A673 (cell line): ENCODE measurements at regions not wholly inside any gene's neighbourhood (a gene's known extent, or its start where the extent isn't known, plus 50 kb on each side); places are given as distances from the start of the nearest gene placed in this dataset.
"Not testable (repeated sequence)": the region's sequence is repeated elsewhere in the genome, so short reads cannot be mapped to it uniquely, and the experiment has no call there.

ENCODE experiments used
- BruUV-seq: library from RNA; stranded (reverse); fragments of 400-500 nt; replicated peaks from 2 replicates; lab custom pipeline; 2021; lab: Mats Ljungman, UMichigan
- CTCF ChIA-PET: fragments of 300-600 bp; sonication (Branson Sonifier 250); formaldehyde crosslinking; loops from one replicate; lab custom pipeline; 2022; ENCODE audit warnings: antibody characterized with exemption; lab: Charles Lee
- POLR2A ChIA-PET: fragments of 300-600 bp; sonication (Branson Sonifier 250); formaldehyde crosslinking; loops from one replicate; lab custom pipeline; 2022; ENCODE audit warnings: antibody characterized with exemption; ENCODE audit not compliant: low non-redundant PET; lab: Charles Lee
- DNase-seq: peaks from one replicate; pipeline ENCODE4 v3.0.0-alpha.2; 2015; ENCODE audit warnings: low spot score
- H3K27ac ChIP-seq: fragments of 200-600 bp; sonication (generic); 2 replicates; pipeline ENCODE4 v1.5.1; 2016; ENCODE audit warnings: mixed run types, low read depth, mild to moderate bottlenecking, mixed read lengths, antibody characterized with exemption, low read length; ENCODE audit not compliant: poor library complexity, severe bottlenecking
- H3K27me3 ChIP-seq: fragments of 200-600 bp; sonication (generic); replicated peaks from 2 replicates; pipeline ENCODE4 v1.6.1; 2017; ENCODE audit warnings: mixed run types, low read depth, mild to moderate bottlenecking, mixed read lengths, antibody characterized with exemption, low read length; ENCODE audit not compliant: insufficient read depth, poor library complexity
- H3K36me3 ChIP-seq: fragments of 200-600 bp; sonication (generic); 2 replicates; pipeline ENCODE4 v1.6.1; 2016; ENCODE audit warnings: mixed run types, mild to moderate bottlenecking, mixed read lengths, antibody characterized with exemption, low read length; ENCODE audit not compliant: insufficient read depth, poor library complexity, severe bottlenecking
- H3K4me1 ChIP-seq: fragments of 200-600 bp; sonication (generic); 2 replicates; pipeline ENCODE4 v1.6.1; 2017; ENCODE audit warnings: mixed run types, mild to moderate bottlenecking, mixed read lengths, antibody characterized with exemption, low read length; ENCODE audit not compliant: insufficient read depth, poor library complexity, severe bottlenecking
- H3K4me3 ChIP-seq: fragments of 200-600 bp; sonication (generic); 2 replicates; pipeline ENCODE4 v1.5.1; 2016; ENCODE audit warnings: low read depth, mixed run types, mild to moderate bottlenecking, mixed read lengths, low read length; ENCODE audit not compliant: poor library complexity, severe bottlenecking
- H3K9me3 ChIP-seq: fragments of 200-600 bp; sonication (generic); 2 replicates; pipeline ENCODE4 v1.6.1; 2016; ENCODE audit warnings: mixed run types, low read depth, mild to moderate bottlenecking, mixed read lengths, antibody characterized with exemption, low read length; ENCODE audit not compliant: poor library complexity, severe bottlenecking
- CTCF ChIP-seq: fragments of 300-800, 200-600 bp; sonication (generic); conservative IDR thresholded peaks from 2 replicates; pipeline ENCODE4 v1.5.1; 2017; ENCODE audit warnings: low read depth, mild to moderate bottlenecking, antibody characterized with exemption, low read length, moderate library complexity, mixed read lengths
- EZH2 ChIP-seq: fragments of 200-600 bp; sonication (generic); IDR thresholded peaks from 2 replicates; pipeline ENCODE4 v1.6.1; 2017; ENCODE audit warnings: borderline replicate concordance, low read depth, mild to moderate bottlenecking, mixed read lengths, antibody characterized with exemption, low read length; ENCODE audit not compliant: poor library complexity, severe bottlenecking
- intact Hi-C: fragments of 100-400 bp; cut with micrococcal nuclease; formaldehyde crosslinking; loops from one replicate; pipeline ENCODE4 v1.10.0; 2022; ENCODE audit not compliant: unreplicated experiment

GRCh38 chr13:39835253-39835652 is 179.8 kb downstream of the COG6 start:
- Histone ChIP-seq H3K4me3 (no peak overlapping the region), H3K27ac (no peak overlapping the region), H3K4me1 (no peaks in the 10 kb centered on the region), H3K27me3 (peaks cover 13% of the 10 kb centered on the region), H3K36me3 (no peaks in the 10 kb centered on the region), H3K9me3 (no peaks in the 10 kb centered on the region)
- no TSS peak for BruUV-seq
- intact Hi-C loops, result no loop called here
- CTCF ChIA-PET, result no interaction called here
- no peak for DNase-seq
- POLR2A ChIA-PET, result no interaction called here
- no peak for TF ChIP-seq EZH2
- no peak for TF ChIP-seq CTCF

- intact Hi-C loops, result no loop called here
- Histone ChIP-seq H3K9me3 (no peaks in the 10 kb centered on the region), H3K36me3 (no peaks in the 10 kb centered on the region), H3K4me3 (no peak overlapping the region), H3K4me1 (no peaks in the 10 kb centered on the region), H3K27ac (no peak overlapping the region), H3K27me3 (peaks cover 13% of the 10 kb centered on the region)
- BruUV-seq, result no TSS peak
- ChIA-PET CTCF (no interaction called here), POLR2A (no interaction called here)
- DNase-seq, result no peak
- TF ChIP-seq EZH2 (no peak), CTCF (no peak)
Measured at GRCh38 chr13:39836038-39836437, 180.6 kb downstream of the COG6 start.

GRCh38 chr13:39837866-39838265 is 182.4 kb downstream of the COG6 start:
- H3K4me1 ChIP-seq, DNase-seq, CTCF ChIA-PET, BruUV-seq, H3K36me3 ChIP-seq, intact Hi-C loops, H3K4me3 ChIP-seq, H3K27ac ChIP-seq, POLR2A ChIA-PET, H3K9me3 ChIP-seq: not testable (repeated sequence)
- H3K27me3 ChIP-seq, result peaks cover 13% of the 10 kb centered on the region

GRCh38 chr13:39840201-39840600 is 184.7 kb downstream of the COG6 start:
- intact Hi-C loops, result no loop called here
- no peak for DNase-seq
- BruUV-seq, result no TSS peak
- no peak overlapping the region for H3K27ac ChIP-seq
- no peaks in the 10 kb centered on the region for H3K9me3 ChIP-seq
- POLR2A ChIA-PET, result no interaction called here
- CTCF ChIA-PET, result no interaction called here
- no peaks in the 10 kb centered on the region for H3K4me1 ChIP-seq
- H3K27me3 ChIP-seq, result peaks cover 9% of the 10 kb centered on the region
- H3K36me3 ChIP-seq, result no peaks in the 10 kb centered on the region
- no peak overlapping the region for H3K4me3 ChIP-seq
- TF ChIP-seq EZH2, result no peak
- no peak for TF ChIP-seq CTCF
